ENCODE measurements at regions not wholly inside any gene's neighbourhood (a gene's known extent, or its start where the extent isn't known, plus 50 kb on each side); places are given as distances from the start of the nearest gene placed in this dataset.

DNA sequence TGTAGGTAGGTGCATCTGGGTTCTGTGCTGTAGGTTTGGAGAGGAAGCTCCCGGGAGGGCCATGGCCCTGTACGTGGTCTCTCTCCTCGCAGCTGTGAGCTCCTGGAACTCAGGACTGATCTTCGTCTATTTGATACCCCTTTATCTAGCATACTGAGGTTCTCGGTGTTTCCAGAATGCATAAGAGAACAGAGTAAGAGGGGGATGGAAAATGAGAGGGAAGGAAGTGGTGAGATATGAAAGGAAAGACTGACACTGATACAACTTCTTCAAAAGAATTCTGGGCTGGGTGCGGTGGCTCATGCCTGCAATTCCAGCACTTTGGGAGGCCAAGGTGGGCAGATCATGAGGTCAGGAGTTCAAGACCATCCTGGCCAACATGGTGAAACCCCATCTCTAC lies 90.7 kb downstream of the CHRD start:
- H3K4me3 ChIP-seq (ENCODE audit: low read depth, low read length): no peak overlapping the region
- DNase-seq: no peak
- no peaks in the 10 kb centered on the region for H3K36me3 ChIP-seq (replicated peaks)
- H3K27ac ChIP-seq: no peak overlapping the region
- in situ Hi-C loops (cut with HindIII; ENCODE audit: low pct_ligation_motif_present, low sequenced_read_pairs): no loop called here
- peaks cover 16% of the 10 kb centered on the region for H3K27me3 ChIP-seq (replicated peaks)
- no peak for TF ChIP-seq CTCF (IDR thresholded peaks at IDR 0.05; ENCODE audit: low read depth, low read length, missing control alignments)

GRCh38 chr3:184471439-184471838 lies 90.1 kb upstream of the EPHB3 start:
- in situ Hi-C loops (cut with HindIII; ENCODE audit: low pct_ligation_motif_present, low sequenced_read_pairs): no loop called here
- DNase-seq: no peak
- Histone ChIP-seq H3K27me3 (replicated peaks) (peaks cover 16% of the 10 kb centered on the region), H3K4me3 (ENCODE audit: low read depth, low read length) (no peak overlapping the region), H3K36me3 (replicated peaks) (no peaks in the 10 kb centered on the region), H3K27ac (no peak overlapping the region)
- TF ChIP-seq CTCF (IDR thresholded peaks at IDR 0.05; ENCODE audit: low read depth, low read length, missing control alignments): no peak

DNA sequence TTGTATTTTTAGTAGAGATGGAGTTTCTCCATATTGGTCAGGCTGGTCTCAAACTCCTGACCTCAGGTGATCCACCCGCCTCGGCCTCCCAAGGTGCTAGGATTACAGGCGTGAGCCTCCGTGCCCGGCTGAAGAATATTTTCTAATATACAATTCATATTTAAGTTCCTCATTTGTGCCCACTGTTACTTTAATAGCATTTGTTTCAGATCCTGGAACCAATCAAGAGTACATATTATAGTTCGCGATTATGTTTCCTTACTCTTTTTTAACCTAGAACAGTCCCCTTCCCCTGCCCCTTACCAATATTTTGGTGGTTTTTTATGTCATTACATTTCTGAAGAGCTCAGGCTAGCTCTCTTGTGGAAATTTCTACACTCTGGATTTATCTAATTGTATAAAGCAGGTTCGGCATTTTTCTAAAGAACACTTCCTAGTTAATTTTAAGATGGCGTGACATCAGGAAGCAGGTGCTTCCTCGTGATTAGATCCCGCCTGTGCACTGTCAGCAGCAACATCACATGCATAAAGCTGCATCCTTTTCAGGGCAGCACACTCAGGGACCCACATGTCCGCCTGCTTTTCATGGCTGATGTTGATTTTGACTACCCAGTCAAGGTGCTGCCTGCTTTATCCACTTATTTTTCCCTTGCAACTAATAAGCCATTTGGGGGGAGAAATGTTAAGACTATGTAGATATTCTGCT lies 88.7 kb upstream of the EPHB3 start:
- TF ChIP-seq CTCF (IDR thresholded peaks at IDR 0.05; ENCODE audit: low read depth, low read length, missing control alignments): no peak
- Histone ChIP-seq H3K36me3 (replicated peaks) (no peaks in the 10 kb centered on the region), H3K27me3 (replicated peaks) (peaks cover 20% of the 10 kb centered on the region), H3K27ac (no peak overlapping the region), H3K4me3 (ENCODE audit: low read depth, low read length) (no peak overlapping the region)
- in situ Hi-C loops (cut with HindIII; ENCODE audit: low pct_ligation_motif_present, low sequenced_read_pairs): no loop called here
- no peak for DNase-seq

GRCh38 chr3:184474897-184475296 lies 86.7 kb upstream of the EPHB3 start:
- DNase-seq: no peak
- peaks cover 26% of the 10 kb centered on the region for H3K27me3 ChIP-seq (replicated peaks)
- H3K4me3 ChIP-seq (ENCODE audit: low read depth, low read length): no peak overlapping the region
- TF ChIP-seq CTCF (IDR thresholded peaks at IDR 0.05; ENCODE audit: low read depth, low read length, missing control alignments): no peak
- H3K27ac ChIP-seq: no peak overlapping the region
- in situ Hi-C loops (cut with HindIII; ENCODE audit: low pct_ligation_motif_present, low sequenced_read_pairs): no loop called here
- no peaks in the 10 kb centered on the region for H3K36me3 ChIP-seq (replicated peaks)

DNA sequence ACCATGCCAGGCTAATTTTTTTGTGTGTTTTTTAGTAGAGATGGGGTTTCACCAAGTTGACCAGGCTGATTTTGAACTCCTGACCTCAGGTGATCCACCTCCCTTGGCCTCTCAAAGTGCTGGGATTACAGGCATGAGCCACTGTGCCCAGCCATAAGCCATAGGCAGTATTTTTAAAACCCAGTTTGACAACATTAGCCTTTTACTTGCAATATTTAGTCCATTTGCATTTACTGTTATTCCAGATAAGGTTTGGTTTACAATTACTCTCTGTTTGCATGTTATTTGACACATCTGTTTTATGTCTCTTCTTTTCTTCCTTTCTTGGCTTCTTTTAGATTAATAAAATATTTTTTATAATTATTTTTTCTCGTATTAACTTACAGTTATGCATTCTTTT lies 83.6 kb upstream of the EPHB3 start:
- Histone ChIP-seq H3K4me3 (ENCODE audit: low read depth, low read length) (no peak overlapping the region), H3K36me3 (replicated peaks) (no peaks in the 10 kb centered on the region), H3K27me3 (replicated peaks) (peaks cover 26% of the 10 kb centered on the region), H3K27ac (no peak overlapping the region)
- no peak for DNase-seq
- in situ Hi-C loops (cut with HindIII; ENCODE audit: low pct_ligation_motif_present, low sequenced_read_pairs): no loop called here
- no peak for TF ChIP-seq CTCF (IDR thresholded peaks at IDR 0.05; ENCODE audit: low read depth, low read length, missing control alignments)

Measured in brain microvascular endothelial cell (primary cell).